GM23338 (cell line): ENCODE measurements at regions not wholly inside any gene's neighbourhood (a gene's known extent, or its start where the extent isn't known, plus 50 kb on each side); places are given as distances from the start of the nearest gene placed in this dataset.

Experiments used
- ATAC-seq: fragments of 200-7000 bp; cut with Tn5 transposase; 3 replicates; pipeline ENCODE4 v1.9.1; 2020
- DNase-seq: peaks from one replicate; pipeline ENCODE4 v3.0.0-alpha.2; 2015; ENCODE audit warnings: low spot score
- H2AFZ ChIP-seq: fragments of 200-600 bp; sonication (generic); 2 replicates; pipeline ENCODE4 v1.8.0; 2016; ENCODE audit warnings: antibody characterized with exemption, mild to moderate bottlenecking, moderate library complexity
- H3F3A ChIP-seq: fragments of 200-600 bp; sonication (generic); replicated peaks from 2 replicates; pipeline ENCODE4 v1.8.0; 2017; ENCODE audit warnings: antibody characterized with exemption, mixed run types, low read depth
- H3K27ac ChIP-seq: fragments of 200-600 bp; sonication (generic); 2 replicates; pipeline ENCODE4 v1.6.1; 2016; ENCODE audit warnings: low read depth
- H3K27me3 ChIP-seq: fragments of 200-600 bp; sonication (generic); 2 replicates; pipeline ENCODE4 v1.8.0; 2016; ENCODE audit warnings: mild to moderate bottlenecking, mixed run types, moderate library complexity; ENCODE audit not compliant: insufficient read depth
- H3K36me3 ChIP-seq: fragments of 200-600 bp; sonication (generic); 2 replicates; pipeline ENCODE4 v1.8.0; 2016; ENCODE audit warnings: mild to moderate bottlenecking; ENCODE audit not compliant: insufficient read depth
- H3K4me1 ChIP-seq: fragments of 200-600 bp; sonication (generic); 2 replicates; pipeline ENCODE4 v1.8.0; 2016; ENCODE audit warnings: mild to moderate bottlenecking, moderate library complexity; ENCODE audit not compliant: insufficient read depth
- H3K4me2 ChIP-seq: fragments of 200-600 bp; sonication (generic); 2 replicates; pipeline ENCODE4 v1.7.1; 2017; ENCODE audit warnings: mixed run types
- H3K4me3 ChIP-seq: fragments of 200-600 bp; sonication (generic); 2 replicates; pipeline ENCODE4 v1.6.1; 2016; ENCODE audit warnings: mixed run types
- H3K79me2 ChIP-seq: fragments of 200-600 bp; sonication (generic); replicated peaks from 2 replicates; pipeline ENCODE4 v1.8.0; 2017; ENCODE audit warnings: mild to moderate bottlenecking; ENCODE audit not compliant: insufficient read depth
- H3K9me2 ChIP-seq: fragments of 200-600 bp; sonication (generic); 2 replicates; pipeline ENCODE4 v1.8.0; 2017; ENCODE audit not compliant: insufficient read depth
- H4K20me1 ChIP-seq: fragments of 200-600 bp; sonication (generic); replicated peaks from 2 replicates; pipeline ENCODE4 v1.8.0; 2017; ENCODE audit warnings: mild to moderate bottlenecking; ENCODE audit not compliant: insufficient read depth
- H3K27ac Mint-ChIP-seq: 2 replicates; pipeline ENCODE4 v1.8.0; 2020; ENCODE audit warnings: inconsistent platforms, mild to moderate bottlenecking, moderate library complexity, mixed read lengths
- H3K27me3 Mint-ChIP-seq: 3 replicates; pipeline ENCODE4 v1.8.0; 2022; ENCODE audit warnings: low read depth, mild to moderate bottlenecking, moderate library complexity, mixed read lengths, inconsistent platforms; ENCODE audit not compliant: insufficient read depth, poor library complexity
- H3K36me3 Mint-ChIP-seq: 3 replicates; pipeline ENCODE4 v1.8.0; 2021; ENCODE audit warnings: low read depth, mild to moderate bottlenecking, inconsistent platforms, moderate library complexity, mixed read lengths
- H3K4me1 Mint-ChIP-seq: 3 replicates; pipeline ENCODE4 v1.8.0; 2020; ENCODE audit warnings: mild to moderate bottlenecking, inconsistent platforms, mixed read lengths
- H3K4me3 Mint-ChIP-seq: 3 replicates; pipeline ENCODE4 v1.8.0; 2021; ENCODE audit warnings: moderate library complexity, mild to moderate bottlenecking, inconsistent platforms, mixed read lengths
- H3K9me3 Mint-ChIP-seq: 3 replicates; pipeline ENCODE4 v1.8.0; 2020; ENCODE audit warnings: moderate library complexity, mild to moderate bottlenecking, inconsistent platforms, mixed read lengths
- CREB1 ChIP-seq: fragments of 250-450 bp; sonication (Bioruptor Pico); IDR thresholded peaks from 2 replicates; pipeline ENCODE4 v1.5.0; 2020; ENCODE audit warnings: low read depth, mild to moderate bottlenecking, moderate library complexity
- ETS1 ChIP-seq: IDR thresholded peaks from 2 replicates; pipeline ENCODE4 v1.6.1; 2016; ENCODE audit warnings: antibody characterized with exemption
- NANOG ChIP-seq: IDR thresholded peaks from 2 replicates; pipeline ENCODE4 v1.6.1; 2016; ENCODE audit warnings: antibody characterized with exemption, borderline replicate concordance
- POLR2AphosphoS5 ChIP-seq: IDR thresholded peaks from 2 replicates; pipeline ENCODE4 v1.6.1; 2016; ENCODE audit warnings: antibody characterized with exemption, low read depth
- REST ChIP-seq: IDR thresholded peaks from one replicate; pipeline ENCODE4 v1.6.1; 2018; ENCODE audit warnings: antibody characterized with exemption; ENCODE audit not compliant: unreplicated experiment
- STAT1 ChIP-seq: IDR thresholded peaks from one replicate; pipeline ENCODE4 v1.6.1; 2016; ENCODE audit warnings: antibody characterized with exemption; ENCODE audit not compliant: unreplicated experiment
- ZNF331 ChIP-seq: fragments of 250-450 bp; sonication (Bioruptor Pico); IDR thresholded peaks from 2 replicates; pipeline ENCODE4 v1.5.0; 2020; ENCODE audit warnings: low read depth, mild to moderate bottlenecking, moderate library complexity
- ZNF462 ChIP-seq: fragments of 250-450 bp; sonication (Bioruptor Pico); IDR thresholded peaks from 2 replicates; pipeline ENCODE4 v1.5.0; 2020; ENCODE audit warnings: mild to moderate bottlenecking, moderate library complexity
- TF ChIP-seq, protein P1 (sequence below), 2 experiments: fragments of 200-600 bp in 1 of 2; sonication (generic) in 1 of 2; conservative IDR thresholded peaks; 2 replicates each; pipeline versions ENCODE4 v1.5.1 to v1.6.1; 2016 to 2017; ENCODE audit warnings: antibody characterized with exemption in 2 of 2, low read depth in 2 of 2, mild to moderate bottlenecking in 2 of 2, moderate library complexity in 1 of 2

DNA sequence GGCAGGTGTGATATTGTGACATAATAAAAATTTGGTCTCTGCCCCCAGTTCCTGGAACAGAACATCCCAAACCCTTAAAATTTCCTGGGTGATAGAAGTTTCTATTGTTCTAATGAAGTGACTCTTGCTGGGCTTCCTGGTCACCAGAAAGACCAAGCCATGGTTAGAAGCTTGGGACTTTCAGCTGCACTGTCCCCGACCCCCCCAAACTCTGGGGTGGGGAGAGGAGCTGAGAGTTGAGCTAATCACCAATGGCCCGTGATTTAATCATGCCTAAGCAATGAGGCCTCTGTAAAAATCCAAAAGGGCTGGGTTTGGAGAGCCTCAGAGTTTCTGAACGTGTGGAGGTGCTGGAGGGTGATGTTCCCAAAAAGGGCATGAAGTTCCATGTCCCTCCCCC lies 54.8 kb upstream of the FTH1 start:
- no peak for ATAC-seq
- H3K4me3 ChIP-seq, result no peak overlapping the region
- peaks cover 28% of the 10 kb centered on the region for H3K9me3 Mint-ChIP-seq

More for the DNA sequence above, 54.8 kb upstream of the FTH1 start:
- H3K27me3 Mint-ChIP-seq, result peaks cover 11% of the 10 kb centered on the region
- no peak overlapping the region for H3K4me3 Mint-ChIP-seq
- TF ChIP-seq, protein P1, sequence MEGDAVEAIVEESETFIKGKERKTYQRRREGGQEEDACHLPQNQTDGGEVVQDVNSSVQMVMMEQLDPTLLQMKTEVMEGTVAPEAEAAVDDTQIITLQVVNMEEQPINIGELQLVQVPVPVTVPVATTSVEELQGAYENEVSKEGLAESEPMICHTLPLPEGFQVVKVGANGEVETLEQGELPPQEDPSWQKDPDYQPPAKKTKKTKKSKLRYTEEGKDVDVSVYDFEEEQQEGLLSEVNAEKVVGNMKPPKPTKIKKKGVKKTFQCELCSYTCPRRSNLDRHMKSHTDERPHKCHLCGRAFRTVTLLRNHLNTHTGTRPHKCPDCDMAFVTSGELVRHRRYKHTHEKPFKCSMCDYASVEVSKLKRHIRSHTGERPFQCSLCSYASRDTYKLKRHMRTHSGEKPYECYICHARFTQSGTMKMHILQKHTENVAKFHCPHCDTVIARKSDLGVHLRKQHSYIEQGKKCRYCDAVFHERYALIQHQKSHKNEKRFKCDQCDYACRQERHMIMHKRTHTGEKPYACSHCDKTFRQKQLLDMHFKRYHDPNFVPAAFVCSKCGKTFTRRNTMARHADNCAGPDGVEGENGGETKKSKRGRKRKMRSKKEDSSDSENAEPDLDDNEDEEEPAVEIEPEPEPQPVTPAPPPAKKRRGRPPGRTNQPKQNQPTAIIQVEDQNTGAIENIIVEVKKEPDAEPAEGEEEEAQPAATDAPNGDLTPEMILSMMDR (conservative IDR thresholded peaks at IDR 0.05; ENCODE audit: low read depth in 2 of 2), result no peak
- TF ChIP-seq REST (no peak), NANOG (no peak), ZNF331 (no peak), CREB1 (no peak), POLR2AphosphoS5 (no peak), ZNF462 (no peak), ETS1 (no peak), STAT1 (no peak)
- H3K9me2 ChIP-seq, result no peaks in the 10 kb centered on the region
- H3K27me3 ChIP-seq, result no peaks in the 10 kb centered on the region
- no peak overlapping the region for H3K27ac ChIP-seq
- H3K79me2 ChIP-seq, result no peaks in the 10 kb centered on the region
- no peaks in the 10 kb centered on the region for H4K20me1 ChIP-seq
- no peaks in the 10 kb centered on the region for H3K4me1 ChIP-seq
- peaks cover 5% of the 10 kb centered on the region for H3K36me3 Mint-ChIP-seq
- H3F3A ChIP-seq, result no peaks in the 10 kb centered on the region
- no peak overlapping the region for H3K27ac Mint-ChIP-seq
- no peaks in the 10 kb centered on the region for H3K4me1 Mint-ChIP-seq
- no peak overlapping the region for H3K4me2 ChIP-seq
- no peaks in the 10 kb centered on the region for H3K36me3 ChIP-seq
- no peak for DNase-seq
- H2AFZ ChIP-seq, result no peak overlapping the region
